IMR-90 (cell line): ENCODE measurements at regions not wholly inside any gene's neighbourhood (a gene's known extent, or its start where the extent isn't known, plus 50 kb on each side); places are given as distances from the start of the nearest gene placed in this dataset.

Experiments
- ATAC-seq: fragments of 200-7000 bp; cut with Tn5 transposase; 2 replicates; pipeline ENCODE4 v1.9.1; 2020; ENCODE audit warnings: low read depth, mild to moderate bottlenecking, moderate library complexity
- BruUV-seq: library from RNA; stranded (reverse); fragments of 400-500 nt; replicated peaks from 2 replicates; lab custom pipeline; 2021; lab: Mats Ljungman, UMichigan
- CTCF ChIA-PET: fragments of 300-600 bp; formaldehyde crosslinking; extraction: SDS; loops from one replicate; lab custom pipeline; 2021; ENCODE audit warnings: antibody characterized with exemption; lab: Yijun Ruan, JAX
- POLR2A ChIA-PET: fragments of 300-600 bp; sonication (Branson Sonifier 250); formaldehyde crosslinking; loops from one replicate; lab custom pipeline; 2022; ENCODE audit warnings: antibody characterized with exemption; ENCODE audit not compliant: unreplicated experiment; lab: Charles Lee
- DNase-seq: peaks from one replicate; pipeline ENCODE4 v3.0.0; 2013
- H2AFZ ChIP-seq: replicated peaks from 2 replicates; pipeline ENCODE3; 2013; ENCODE audit warnings: low read length, mild to moderate bottlenecking; ENCODE audit not compliant: poor library complexity
- H2AK5ac ChIP-seq: 2 replicates; pipeline ENCODE4 v1.6.1; 2013; ENCODE audit warnings: low read depth, low read length, inconsistent platforms
- H2AK9ac ChIP-seq: replicated peaks from 2 replicates; pipeline ENCODE3; 2013; ENCODE audit warnings: mild to moderate bottlenecking, low read depth, low read length, moderate library complexity; ENCODE audit not compliant: poor library complexity
- H2BK120ac ChIP-seq: 2 replicates; pipeline ENCODE4 v1.6.1; 2013; ENCODE audit warnings: low read depth, low read length, inconsistent platforms
- H2BK15ac ChIP-seq: 3 replicates; pipeline ENCODE4 v1.6.1; 2013; ENCODE audit warnings: low read depth, low read length, inconsistent platforms
- H2BK20ac ChIP-seq: 2 replicates; pipeline ENCODE4 v1.6.1; 2013; ENCODE audit warnings: low read depth, mild to moderate bottlenecking, inconsistent platforms, low read length, moderate library complexity
- H2BK5ac ChIP-seq: 2 replicates; pipeline ENCODE4 v1.6.1; 2013; ENCODE audit warnings: mild to moderate bottlenecking, low read depth, low read length, inconsistent platforms; ENCODE audit not compliant: poor library complexity, severe bottlenecking
- H3K14ac ChIP-seq: replicated peaks from 2 replicates; pipeline ENCODE4 v1.6.1; 2013; ENCODE audit warnings: low read depth, low read length, inconsistent platforms
- H3K18ac ChIP-seq: 2 replicates; pipeline ENCODE4 v1.6.1; 2013; ENCODE audit warnings: low read depth, low read length, control low read depth
- H3K23ac ChIP-seq: 2 replicates; pipeline ENCODE4 v1.6.1; 2013; ENCODE audit warnings: low read depth, low read length, inconsistent platforms
- H3K27ac ChIP-seq: 2 replicates; pipeline ENCODE4 v1.5.1; 2013; ENCODE audit warnings: mild to moderate bottlenecking, control low read depth, low read length; ENCODE audit not compliant: insufficient read depth
- H3K27me3 ChIP-seq: 2 replicates; pipeline ENCODE4 v1.6.1; 2013; ENCODE audit warnings: low read length; ENCODE audit not compliant: control insufficient read depth, insufficient read depth
- H3K36me3 ChIP-seq: 2 replicates; pipeline ENCODE4 v1.6.1; 2013; ENCODE audit warnings: low read length, mixed read lengths; ENCODE audit not compliant: control insufficient read depth, insufficient read depth
- H3K4ac ChIP-seq: 2 replicates; pipeline ENCODE4 v1.6.1; 2013; ENCODE audit warnings: low read depth, low read length, inconsistent platforms
- H3K4me1 ChIP-seq: 2 replicates; pipeline ENCODE4 v1.6.1; 2013; ENCODE audit warnings: low read length, mixed read lengths; ENCODE audit not compliant: control insufficient read depth, insufficient read depth
- H3K4me2 ChIP-seq: 2 replicates; pipeline ENCODE4 v1.6.1; 2013; ENCODE audit warnings: low read depth, mild to moderate bottlenecking, control low read depth, low read length, moderate library complexity
- H3K4me3 ChIP-seq: 2 replicates; pipeline ENCODE4 v1.5.1; 2013; ENCODE audit warnings: low read depth, mild to moderate bottlenecking, control low read depth, low read length, moderate library complexity; ENCODE audit not compliant: insufficient read depth
- H3K56ac ChIP-seq: 2 replicates; pipeline ENCODE4 v1.6.1; 2013; ENCODE audit warnings: low read length, inconsistent platforms; ENCODE audit not compliant: insufficient read depth; ENCODE audit errors: extremely low read depth
- H3K79me1 ChIP-seq, 2 experiments: 2 replicates each; pipeline ENCODE4 v1.6.1; 2013; ENCODE audit warnings: low read length in 2 of 2, inconsistent platforms in 1 of 2, low read depth in 1 of 2
- H3K9ac ChIP-seq: 2 replicates; pipeline ENCODE4 v1.6.1; 2013; ENCODE audit warnings: low read depth, low read length, control low read depth
- H3K9me1 ChIP-seq: 2 replicates; pipeline ENCODE4 v1.6.1; 2013; ENCODE audit warnings: low read length, inconsistent platforms; ENCODE audit not compliant: insufficient read depth
- H3K9me3 ChIP-seq: 2 replicates; pipeline ENCODE4 v1.6.1; 2013; ENCODE audit warnings: low read length; ENCODE audit not compliant: control insufficient read depth, insufficient read depth
- H4K20me1 ChIP-seq: 2 replicates; pipeline ENCODE4 v1.6.1; 2013; ENCODE audit warnings: low read length, inconsistent platforms; ENCODE audit not compliant: insufficient read depth
- H4K5ac ChIP-seq: 2 replicates; pipeline ENCODE4 v1.6.1; 2013; ENCODE audit warnings: mild to moderate bottlenecking, low read depth, low read length, control low read depth
- H4K8ac ChIP-seq, 2 experiments: 2 replicates each; pipeline ENCODE4 v1.6.1; 2013; ENCODE audit warnings: low read depth in 2 of 2, low read length in 2 of 2, control low read depth in 1 of 2, inconsistent platforms in 1 of 2
- H4K91ac ChIP-seq: 2 replicates; pipeline ENCODE4 v1.6.1; 2013; ENCODE audit warnings: low read depth, low read length, inconsistent platforms; ENCODE audit not compliant: insufficient read depth
- BHLHE40 ChIP-seq: fragments of 150-350 bp; IDR thresholded peaks from 2 replicates; pipeline ENCODE4 v1.6.1; 2016; ENCODE audit warnings: mild to moderate bottlenecking, low read depth, low read length
- CEBPB ChIP-seq: IDR thresholded peaks from 2 replicates; pipeline ENCODE4 v1.6.1; 2012; ENCODE audit warnings: low read depth, low read length, improper control_type of control experiment
- CHD1 ChIP-seq: IDR thresholded peaks from 2 replicates; pipeline ENCODE4 v1.6.1; 2012; ENCODE audit warnings: low read depth, low read length, improper control_type of control experiment
- ELK1 ChIP-seq: fragments of 150-350 bp; IDR thresholded peaks from 2 replicates; pipeline ENCODE4 v1.6.1; 2016; ENCODE audit warnings: low read depth, mild to moderate bottlenecking, low read length, moderate library complexity, borderline replicate concordance
- FOS ChIP-seq: fragments of 150-350 bp; IDR thresholded peaks from 2 replicates; pipeline ENCODE4 v1.6.1; 2016; ENCODE audit warnings: low read depth, low read length
- MAFK ChIP-seq: IDR thresholded peaks from 2 replicates; pipeline ENCODE4 v1.6.1; 2012; ENCODE audit warnings: low read depth, low read length, improper control_type of control experiment
- MAZ ChIP-seq: IDR thresholded peaks from 2 replicates; pipeline ENCODE4 v1.6.1; 2012; ENCODE audit warnings: low read depth, mild to moderate bottlenecking, low read length, improper control_type of control experiment, moderate library complexity, borderline replicate concordance
- MXI1 ChIP-seq: IDR thresholded peaks from 2 replicates; pipeline ENCODE4 v1.6.1; 2012; ENCODE audit warnings: low read depth, mild to moderate bottlenecking, low read length, moderate library complexity, borderline replicate concordance
- NFE2L2 ChIP-seq: fragments of 150-350 bp; IDR thresholded peaks from 2 replicates; pipeline ENCODE4 v1.6.1; 2016; ENCODE audit warnings: low read depth, mild to moderate bottlenecking, low read length
- POLR2A ChIP-seq: IDR thresholded peaks from 2 replicates; pipeline ENCODE4 v1.6.1; 2012; ENCODE audit warnings: mild to moderate bottlenecking, low read depth, low read length
- RAD21 ChIP-seq: IDR thresholded peaks from 2 replicates; pipeline ENCODE4 v1.6.1; 2012; ENCODE audit warnings: low read length, improper control_type of control experiment
- RCOR1 ChIP-seq: IDR thresholded peaks from 2 replicates; pipeline ENCODE4 v1.6.1; 2012; ENCODE audit warnings: mild to moderate bottlenecking, low read length, improper control_type of control experiment; ENCODE audit not compliant: insufficient replicate concordance
- SMC3 ChIP-seq: fragments of 150-350 bp; IDR thresholded peaks from 2 replicates; pipeline ENCODE4 v1.6.1; 2016; ENCODE audit warnings: low read depth, mild to moderate bottlenecking, antibody characterized with exemption, low read length, moderate library complexity
- WGBS, 2 experiments: methylation state at CpG; one replicate each; pipeline versions ENCODE4 v1.1.5 to v1.1.7; 2013; ENCODE audit warnings: missing lambda C conversion rate in 2 of 2; ENCODE audit not compliant: insufficient read length in 1 of 2; ENCODE audit errors: extremely low coverage in 2 of 2; 5-methylcytosine and 5-hydroxymethylcytosine counted together
- dilution Hi-C: fragments of 300-500 bp; cut with HindIII; formaldehyde crosslinking; loops from one replicate; pipeline ENCODE4 v1.14.3; 2018; ENCODE audit warnings: low sequenced_read_pairs; ENCODE audit not compliant: unreplicated experiment
- in situ Hi-C: fragments of 300-500 bp; cut with MboI; formaldehyde crosslinking; loops from 3 replicates; pipeline ENCODE4 v1.14.3; 2019; ENCODE audit warnings: low sequenced_read_pairs, inconsistent platforms, mixed read lengths
- intact Hi-C: fragments of 100-400 bp; cut with micrococcal nuclease; formaldehyde crosslinking; loops from 2 replicates; pipeline ENCODE4 v1.10.0; 2022
- TF ChIP-seq, protein P1 (sequence below): fragments of 150-350 bp; IDR thresholded peaks from 2 replicates; pipeline ENCODE4 v1.6.1; 2017; ENCODE audit warnings: mild to moderate bottlenecking, antibody characterized with exemption, low read length, low read depth

DNA sequence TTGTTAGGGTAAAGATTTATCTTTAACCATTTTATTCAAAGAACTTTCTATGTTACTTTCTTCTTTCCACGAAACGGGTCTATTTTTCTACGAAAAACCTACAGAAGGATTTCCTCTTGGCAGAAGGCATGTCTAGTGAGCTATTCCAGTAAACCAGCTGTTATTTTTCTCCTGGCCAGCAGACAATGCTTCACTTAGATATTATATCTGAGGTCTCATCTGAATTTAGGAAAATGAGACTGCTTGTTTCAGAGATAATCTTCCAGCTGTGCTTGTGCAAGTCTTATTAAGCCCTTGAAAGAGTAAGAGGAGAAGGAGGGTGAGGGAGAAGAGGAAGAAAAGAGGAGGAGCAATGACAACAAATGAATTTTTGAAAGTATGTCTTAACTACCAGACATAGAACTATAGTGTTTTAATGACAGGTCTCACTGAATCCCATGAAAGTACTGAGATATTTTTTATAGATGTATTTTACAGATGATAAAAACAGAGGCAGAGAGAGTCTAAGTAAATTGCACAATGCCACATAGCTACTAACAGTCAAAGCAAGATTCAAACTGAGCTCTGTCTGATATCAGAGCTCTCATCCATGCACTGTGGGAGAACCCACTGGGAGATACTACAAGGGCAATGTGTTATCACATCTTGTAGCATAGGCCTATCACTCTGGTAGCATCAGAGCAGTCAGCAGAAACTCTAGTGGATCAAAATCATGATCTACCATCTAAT lies 54.6 kb upstream of the SAMSN1 start:
- no peak for TF ChIP-seq MXI1
- TF ChIP-seq SMC3, result no peak
- TF ChIP-seq RCOR1, result no peak
- no peak for TF ChIP-seq RAD21
- no peak for TF ChIP-seq NFE2L2
- no peak for TF ChIP-seq MAZ
- no peak for TF ChIP-seq FOS
- no peak for TF ChIP-seq MAFK
- no peak for TF ChIP-seq CEBPB
- no peak for TF ChIP-seq ELK1
- no peak for TF ChIP-seq POLR2A
- TF ChIP-seq BHLHE40, result no peak
- TF ChIP-seq, protein P1, sequence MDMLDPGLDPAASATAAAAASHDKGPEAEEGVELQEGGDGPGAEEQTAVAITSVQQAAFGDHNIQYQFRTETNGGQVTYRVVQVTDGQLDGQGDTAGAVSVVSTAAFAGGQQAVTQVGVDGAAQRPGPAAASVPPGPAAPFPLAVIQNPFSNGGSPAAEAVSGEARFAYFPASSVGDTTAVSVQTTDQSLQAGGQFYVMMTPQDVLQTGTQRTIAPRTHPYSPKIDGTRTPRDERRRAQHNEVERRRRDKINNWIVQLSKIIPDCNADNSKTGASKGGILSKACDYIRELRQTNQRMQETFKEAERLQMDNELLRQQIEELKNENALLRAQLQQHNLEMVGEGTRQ, result no peak
- TF ChIP-seq CHD1, result no peak
- Histone ChIP-seq H3K4me1 (no peaks in the 10 kb centered on the region), H2BK20ac (no peak overlapping the region), H3K27me3 (no peaks in the 10 kb centered on the region), H3K9me1 (no peaks in the 10 kb centered on the region), H3K79me1 (no peaks in the 10 kb centered on the region), H3K36me3 (no peaks in the 10 kb centered on the region), H2BK5ac (no peak overlapping the region), H3K9me3 (no peaks in the 10 kb centered on the region; the same call in 1 of the 2 replicates), H3K9ac (no peak overlapping the region), H3K56ac (no peak overlapping the region), H3K4me3 (no peak overlapping the region), H2AK5ac (no peak overlapping the region), H3K14ac (no peak overlapping the region), H2AK9ac (no peak overlapping the region), H4K20me1 (no peaks in the 10 kb centered on the region), H3K4ac (no peak overlapping the region), H2AFZ (no peak overlapping the region), H4K8ac (no peak overlapping the region), H3K23ac (no peak overlapping the region), H2BK15ac (no peak overlapping the region), H3K27ac (no peak overlapping the region), H3K4me2 (no peak overlapping the region), H2BK120ac (no peak overlapping the region), H3K18ac (no peak overlapping the region), H4K91ac (no peak overlapping the region), H4K5ac (no peak overlapping the region)
- ATAC-seq (no peak), DNase-seq (no peak)
- intact Hi-C loops (no loop called here), dilution Hi-C loops (no loop called here), in situ Hi-C loops (no loop called here)
- BruUV-seq, result no TSS peak
- ChIA-PET POLR2A (no interaction called here), CTCF (no interaction called here)
- WGBS, 2 experiments, result no CpG with 5 or more reads among the region's 3 CpGs
